Activated CD4-positive, alpha-beta T cell treated with anti-CD3 and anti-CD28 coated beads for 24 hours (primary cell): ENCODE measurements at regions not wholly inside any gene's neighbourhood (a gene's known extent, or its start where the extent isn't known, plus 50 kb on each side); places are given as distances from the start of the nearest gene placed in this dataset.

ENCODE experiments used
- DNase-seq, 2 donors: peaks; one replicate each; pipeline ENCODE4 v3.0.0-alpha.2; 2020; ENCODE audit warnings: low read depth in 2 of 2

DNA sequence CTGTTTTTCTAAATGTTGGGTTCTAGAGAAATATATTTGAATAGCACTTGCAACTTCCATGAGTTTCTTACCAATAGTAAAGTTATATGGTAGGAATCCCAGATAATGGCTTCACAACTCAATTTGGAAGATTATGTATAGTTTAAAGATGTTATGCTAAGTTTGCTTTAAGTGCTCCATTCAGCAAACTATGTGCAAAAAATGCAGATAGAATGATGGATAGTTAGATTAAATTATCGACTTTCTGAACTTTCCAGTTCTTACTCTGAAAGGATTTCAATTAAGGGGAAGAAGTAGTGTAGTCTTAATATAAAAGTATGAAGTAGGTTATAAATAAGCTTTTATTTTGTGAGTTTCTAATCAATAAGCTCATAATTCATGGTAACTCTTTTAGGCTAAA, 60.7 kb upstream of the NFKB1 start:
- no peak for DNase-seq

DNA sequence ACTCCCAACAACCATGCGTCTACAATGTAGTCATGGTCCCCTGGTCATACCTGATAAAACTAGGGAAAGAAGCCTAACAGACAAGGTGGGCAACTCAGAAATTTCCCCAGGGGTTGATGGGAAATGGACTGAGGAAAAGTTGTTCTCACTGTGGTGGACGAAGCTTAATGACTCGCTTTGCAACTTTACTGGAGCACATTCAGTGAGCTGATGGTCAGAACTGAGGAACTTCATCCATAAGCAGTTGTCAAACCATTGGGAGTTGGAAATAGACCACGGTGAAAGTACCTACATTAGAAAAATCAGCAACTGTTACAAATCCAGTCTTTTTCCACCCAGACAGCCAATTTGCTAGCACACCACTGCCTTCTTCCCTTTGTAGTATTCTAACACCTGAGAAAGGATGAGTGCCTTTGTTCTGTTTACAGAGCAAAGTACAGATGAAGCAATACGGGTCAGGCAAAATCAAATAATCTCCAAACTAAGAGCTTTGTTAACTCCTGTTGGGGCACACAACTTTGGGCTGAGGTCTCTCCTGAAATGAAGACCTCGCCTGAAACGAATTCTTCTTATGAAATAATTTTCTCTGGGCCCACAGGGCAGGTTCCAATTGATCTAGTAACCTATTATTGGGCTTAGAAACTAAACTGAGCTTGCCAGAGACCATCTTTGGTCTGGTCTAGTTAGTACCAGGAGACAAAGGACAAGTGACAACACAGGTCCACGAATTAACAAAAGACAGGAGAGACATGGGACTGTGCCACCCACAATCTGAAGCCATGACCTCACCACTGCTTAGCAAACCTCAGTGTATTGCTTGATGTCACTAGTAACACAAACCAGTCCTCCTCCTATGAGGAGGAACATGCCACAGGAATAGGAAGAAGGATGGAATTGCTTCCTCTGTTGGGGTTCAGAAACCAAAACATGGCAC, 58.9 kb upstream of the NFKB1 start:
- DNase-seq = no peak

DNA sequence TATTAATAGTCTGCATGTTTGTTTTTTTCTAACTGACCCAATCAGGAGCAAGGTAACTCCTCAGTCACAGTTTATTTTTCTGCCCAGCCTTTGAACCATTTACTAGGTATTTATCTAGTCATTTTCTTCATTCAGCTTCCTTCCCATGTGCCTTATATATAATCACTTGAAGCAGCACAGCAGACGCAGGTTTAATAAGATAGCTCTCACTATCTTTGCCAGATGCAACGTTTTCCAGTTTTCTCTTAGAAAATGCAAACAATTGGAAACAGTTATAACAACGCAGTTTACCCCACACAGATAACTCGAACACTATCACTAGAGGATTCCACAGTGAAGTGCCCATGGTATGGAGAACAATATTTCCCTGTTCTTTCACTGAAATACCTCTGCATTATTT, 56.4 kb upstream of the NFKB1 start:
- no peak for DNase-seq

DNA sequence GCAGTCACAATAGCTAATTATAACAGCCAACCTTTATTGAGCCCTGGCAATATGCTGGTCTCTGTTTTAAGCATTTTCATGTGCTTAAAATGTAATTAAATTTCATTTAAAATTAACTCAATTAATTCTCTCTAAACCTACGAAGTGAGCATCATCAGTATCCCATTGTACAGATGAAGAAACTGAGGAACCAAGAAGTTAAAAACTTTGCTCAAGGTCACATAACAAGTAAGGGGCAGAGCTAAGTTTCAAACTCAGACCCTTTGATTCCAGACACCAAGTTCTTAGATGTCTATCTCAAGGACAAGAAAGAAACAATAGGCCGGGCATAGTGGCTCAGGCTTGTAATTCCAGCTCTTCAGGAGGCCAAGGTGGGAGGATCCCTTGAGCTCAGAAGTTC, 55.9 kb upstream of the NFKB1 start:
- DNase-seq = no peak

DNA sequence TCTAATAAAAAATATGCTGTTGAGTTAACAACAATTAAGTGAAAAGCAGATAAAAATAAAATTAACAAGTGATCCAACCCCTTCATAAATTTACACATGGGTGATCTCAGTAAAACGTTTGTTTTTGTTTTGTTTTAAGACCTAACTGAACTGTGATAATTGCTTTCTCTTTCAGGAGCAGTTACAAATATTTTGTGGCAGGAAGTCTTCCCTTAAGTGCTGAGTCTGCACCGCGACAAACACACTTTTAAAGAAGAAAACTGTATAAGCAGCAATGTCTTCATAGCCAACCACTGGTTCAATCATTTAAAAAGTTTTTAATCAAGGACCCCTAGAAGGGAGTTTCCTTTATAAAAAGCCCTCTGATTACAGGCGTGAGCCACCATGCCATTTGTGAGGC, 53.7 kb upstream of the NFKB1 start:
- no peak for DNase-seq

DNA sequence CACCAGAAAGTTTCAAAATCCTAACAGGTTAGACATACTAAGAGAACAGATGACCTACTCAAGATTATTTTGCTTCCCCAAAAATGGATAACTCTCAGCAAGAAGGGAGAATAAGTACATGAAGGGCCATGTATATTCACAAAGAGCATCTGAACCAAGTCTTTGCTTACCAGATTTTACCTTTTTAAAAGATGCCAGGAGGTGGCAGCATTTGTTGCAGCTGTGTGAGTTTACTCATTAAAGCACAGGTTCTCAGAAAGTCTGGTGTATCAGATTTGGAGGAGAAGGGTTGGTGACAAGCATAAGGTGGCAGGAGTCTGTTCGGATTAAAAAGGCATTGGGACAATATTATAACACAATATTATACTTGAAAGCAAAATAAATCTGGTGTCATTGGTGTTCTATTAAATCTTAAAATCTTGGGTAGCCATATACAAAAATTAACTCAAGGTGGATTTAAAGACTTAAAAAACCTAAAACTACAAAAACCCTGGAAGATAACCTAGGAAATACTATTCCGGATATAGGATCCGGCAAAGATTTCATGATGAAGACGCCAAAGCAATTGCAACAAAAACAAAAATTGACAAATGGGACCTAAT, 51.3 kb upstream of the NFKB1 start:
- DNase-seq = peak; percentile 5 to 50

DNA sequence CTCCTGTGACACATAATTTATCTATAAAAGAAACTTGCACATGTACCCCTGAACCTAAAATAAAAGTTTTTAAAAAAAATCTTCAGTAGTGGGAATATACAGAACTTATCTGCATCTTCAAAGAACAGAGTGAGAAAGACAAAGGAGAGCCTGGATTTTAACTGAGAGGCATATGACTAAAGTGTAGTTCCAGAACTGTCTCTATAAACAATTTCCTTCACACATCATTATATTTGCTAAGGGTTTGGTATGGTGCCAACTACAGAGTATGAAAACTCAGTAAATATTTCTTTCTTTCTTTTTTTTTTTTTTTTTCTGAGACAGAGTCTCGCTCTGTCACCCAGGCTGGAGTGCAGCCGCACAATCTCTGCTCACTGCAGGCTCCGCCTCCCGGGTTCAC, 49.9 kb upstream of the NFKB1 start:
- no peak for DNase-seq
